ENCODE measurements at regions not wholly inside any gene's neighbourhood (a gene's known extent, or its start where the extent isn't known, plus 50 kb on each side); places are given as distances from the start of the nearest gene placed in this dataset.

DNA sequence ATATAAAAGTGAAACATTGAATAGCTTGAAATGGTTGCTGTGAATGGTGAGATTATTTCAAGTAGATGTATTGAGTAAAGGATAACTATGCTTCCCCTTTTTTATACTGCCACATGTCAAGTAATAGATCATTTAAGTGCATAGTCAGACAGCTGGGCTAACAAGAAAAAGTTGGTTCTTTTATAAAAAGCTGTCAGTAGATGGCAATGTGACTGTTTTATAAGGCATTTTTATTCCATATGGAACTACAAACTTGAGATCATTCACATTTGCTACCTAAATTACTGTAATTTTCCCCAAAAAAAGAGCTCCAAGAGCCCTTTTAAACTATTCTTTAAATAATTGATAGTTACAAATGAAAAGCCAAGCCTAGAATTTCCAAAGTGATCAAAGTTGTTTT is 831.0 kb downstream of the C4orf33 start:
- TF ChIP-seq REST (IDR thresholded peaks at IDR 0.05; ENCODE audit: borderline replicate concordance): no peak
- TF ChIP-seq CTCF (IDR thresholded peaks at IDR 0.05; ENCODE audit: poor library complexity, severe bottlenecking): peak; percentile 72
- TF ChIP-seq EP300 (conservative IDR thresholded peaks at IDR 0.05; ENCODE audit: poor library complexity, severe bottlenecking): no peak
- TF ChIP-seq MXI1 (conservative IDR thresholded peaks at IDR 0.05; ENCODE audit: poor library complexity, severe bottlenecking): no peak
- peak; percentile 76 for TF ChIP-seq RAD21 (conservative IDR thresholded peaks at IDR 0.05)
- no peak for TF ChIP-seq POLR2AphosphoS5 (IDR thresholded peaks at IDR 0.05)

Data from neural cell (in vitro differentiated cells).